NCI-H226 (cell line): ENCODE measurements at regions not wholly inside any gene's neighbourhood (a gene's known extent, or its start where the extent isn't known, plus 50 kb on each side); places are given as distances from the start of the nearest gene placed in this dataset.

Experiments used
- DNase-seq: peaks from one replicate; pipeline ENCODE4 v3.0.0-alpha.2; 2015

- DNase-seq, result no peak
Measured at GRCh38 chr11:11076879-11077278, 219.0 kb upstream of the ZBED5 start.

GRCh38 chr11:11076276-11076675, 218.4 kb upstream of the ZBED5 start:
- no peak for DNase-seq

- no peak for DNase-seq
Measured at GRCh38 chr11:11075515-11076171, 217.8 kb upstream of the ZBED5 start.

GRCh38 chr11:11074686-11075335, 217.0 kb upstream of the ZBED5 start:
- DNase-seq, result no peak

- DNase-seq, result peak; percentile 43
Measured at GRCh38 chr11:11073996-11074395, 216.1 kb upstream of the ZBED5 start.

GRCh38 chr11:11072067-11072466, 214.2 kb upstream of the ZBED5 start:
- no peak for DNase-seq

- no peak for DNase-seq
Measured at GRCh38 chr11:11071486-11071885, 213.6 kb upstream of the ZBED5 start.

- no peak for DNase-seq
Measured at GRCh38 chr11:11070976-11071375, 213.1 kb upstream of the ZBED5 start.

- no peak for DNase-seq
Measured at GRCh38 chr11:11069841-11070835, 212.3 kb upstream of the ZBED5 start.

GRCh38 chr11:11068113-11068512, 210.3 kb upstream of the ZBED5 start:
- no peak for DNase-seq

- DNase-seq, result no peak
Measured at GRCh38 chr11:11065396-11065795, 207.5 kb upstream of the ZBED5 start.

GRCh38 chr11:11057472-11057854, 199.6 kb upstream of the ZBED5 start:
- DNase-seq, result peak; percentile 98

GRCh38 chr11:11056749-11057471, 199.1 kb upstream of the ZBED5 start:
- peak; percentile 90 for DNase-seq

- no peak for DNase-seq
Measured at GRCh38 chr11:11056316-11056715, 198.5 kb upstream of the ZBED5 start.

GRCh38 chr11:11047851-11048610, 190.2 kb upstream of the ZBED5 start:
- no peak for DNase-seq

GRCh38 chr11:11046781-11047180, 188.9 kb upstream of the ZBED5 start:
- no peak for DNase-seq

- no peak for DNase-seq
Measured at GRCh38 chr11:11045156-11045930, 187.5 kb upstream of the ZBED5 start.

GRCh38 chr11:11044137-11044855, 186.4 kb upstream of the ZBED5 start:
- peak; percentile 72 for DNase-seq

GRCh38 chr11:11043721-11044120, 185.9 kb upstream of the ZBED5 start:
- no peak for DNase-seq

- DNase-seq, result no peak
Measured at GRCh38 chr11:11039208-11039965, 181.5 kb upstream of the ZBED5 start.
